HEK293 (cell line): ENCODE measurements at regions not wholly inside any gene's neighbourhood (a gene's known extent, or its start where the extent isn't known, plus 50 kb on each side); places are given as distances from the start of the nearest gene placed in this dataset.

ENCODE experiments used
- CTCF ChIA-PET: fragments of 350-600 bp; formaldehyde crosslinking; extraction: SDS; loops from one replicate; lab custom pipeline; 2021; ENCODE audit warnings: antibody characterized with exemption; lab: Yijun Ruan, JAX
- POLR2A ChIA-PET: fragments of 300-600 bp; formaldehyde crosslinking; extraction: SDS; loops from one replicate; lab custom pipeline; 2020; ENCODE audit warnings: antibody characterized with exemption, inconsistent platforms; lab: Yijun Ruan, JAX
- H3K27ac ChIP-seq: fragments of 200-500 bp; sonication (Bioruptor generic); 2 replicates; pipeline ENCODE4 v1.5.1; 2014; ENCODE audit warnings: low read depth, low read length, control low read depth, inconsistent platforms; ENCODE audit errors: extremely low read depth
- H3K36me3 ChIP-seq, 2 experiments: fragments of 200-500 bp in 1 of 2; sonication (Bioruptor generic) in 1 of 2; 1 replicate in 1 of 2; 2 replicates in 1 of 2; pipeline ENCODE4 v1.5.1; 2014 to 2017; ENCODE audit warnings: inconsistent platforms in 2 of 2, low read length in 2 of 2; ENCODE audit not compliant: control insufficient read depth in 2 of 2, insufficient read depth in 1 of 2
- H3K4me1 ChIP-seq: fragments of 200-500 bp; sonication (Bioruptor generic); 2 replicates; pipeline ENCODE4 v1.5.1; 2014; ENCODE audit warnings: mild to moderate bottlenecking, low read length, inconsistent platforms; ENCODE audit not compliant: control insufficient read depth, insufficient read depth
- H3K4me3 ChIP-seq: 2 replicates; pipeline ENCODE4 v1.5.1; 2011; ENCODE audit warnings: low read depth, mild to moderate bottlenecking, control low read depth, low read length, moderate library complexity
- H3K9me3 ChIP-seq: fragments of 200-500 bp; sonication (Bioruptor generic); 2 replicates; pipeline ENCODE4 v1.5.1; 2014; ENCODE audit warnings: low read depth, low read length, inconsistent platforms; ENCODE audit not compliant: control insufficient read depth, insufficient read depth
- KLF10 ChIP-seq: fragments of 450-650 bp; IDR thresholded peaks from 2 replicates; pipeline ENCODE4 v1.5.1; 2018; ENCODE audit warnings: missing biosample characterization, mild to moderate bottlenecking, missing genetic modification characterization
- ZBTB20 ChIP-seq: fragments of 450-650 bp; formaldehyde crosslinking; IDR thresholded peaks from 2 replicates; pipeline ENCODE4 v1.5.1; 2016; ENCODE audit warnings: missing biosample characterization, missing genetic modification characterization
- ZFP41 ChIP-seq: fragments of 450-650 bp; formaldehyde crosslinking; IDR thresholded peaks from 2 replicates; pipeline ENCODE4 v1.5.1; 2016; ENCODE audit warnings: missing biosample characterization, missing genetic modification characterization, borderline replicate concordance
- ZNF121 ChIP-seq: fragments of 450-650 bp; formaldehyde crosslinking; IDR thresholded peaks from 2 replicates; pipeline ENCODE4 v1.5.1; 2016; ENCODE audit warnings: missing biosample characterization, missing genetic modification characterization
- ZNF146 ChIP-seq: fragments of 450-650 bp; formaldehyde crosslinking; IDR thresholded peaks from 2 replicates; pipeline ENCODE4 v1.5.1; 2016; ENCODE audit warnings: missing biosample characterization, missing genetic modification characterization
- ZNF157 ChIP-seq: fragments of 450-650 bp; formaldehyde crosslinking; IDR thresholded peaks from 2 replicates; pipeline ENCODE4 v1.5.1; 2016; ENCODE audit warnings: missing biosample characterization, missing genetic modification characterization
- ZNF18 ChIP-seq: fragments of 450-650 bp; formaldehyde crosslinking; IDR thresholded peaks from 2 replicates; pipeline ENCODE4 v1.5.1; 2016; ENCODE audit warnings: missing biosample characterization, missing genetic modification characterization
- ZNF214 ChIP-seq: fragments of 450-650 bp; formaldehyde crosslinking; IDR thresholded peaks from 2 replicates; pipeline ENCODE4 v1.5.1; 2017; ENCODE audit warnings: missing biosample characterization, mild to moderate bottlenecking, missing genetic modification characterization, borderline replicate concordance
- ZNF280D ChIP-seq: fragments of 450-650 bp; formaldehyde crosslinking; IDR thresholded peaks from 2 replicates; pipeline ENCODE4 v1.5.1; 2016; ENCODE audit warnings: missing biosample characterization, missing genetic modification characterization
- ZNF404 ChIP-seq: fragments of 450-650 bp; formaldehyde crosslinking; IDR thresholded peaks from 2 replicates; pipeline ENCODE4 v1.5.1; 2017; ENCODE audit warnings: missing biosample characterization, missing genetic modification characterization
- ZNF423 ChIP-seq: fragments of 450-650 bp; formaldehyde crosslinking; IDR thresholded peaks from 2 replicates; pipeline ENCODE4 v1.5.1; 2016; ENCODE audit warnings: missing biosample characterization, missing genetic modification characterization
- ZNF645 ChIP-seq: fragments of 450-650 bp; formaldehyde crosslinking; IDR thresholded peaks from 2 replicates; pipeline ENCODE4; 2016; ENCODE audit warnings: missing biosample characterization, missing genetic modification characterization
- ZNF658 ChIP-seq: fragments of 450-650 bp; formaldehyde crosslinking; IDR thresholded peaks from 2 replicates; pipeline ENCODE4; 2016; ENCODE audit warnings: missing biosample characterization, missing genetic modification characterization
- ZSCAN16 ChIP-seq: fragments of 450-650 bp; formaldehyde crosslinking; IDR thresholded peaks from 2 replicates; pipeline ENCODE4 v1.5.1; 2016; ENCODE audit warnings: missing biosample characterization, missing genetic modification characterization
- TF ChIP-seq, protein P1 (sequence below): fragments of 450-650 bp; formaldehyde crosslinking; conservative IDR thresholded peaks from 2 replicates; pipeline ENCODE4 v1.5.1; 2016; ENCODE audit warnings: low read depth, missing biosample characterization, missing genetic modification characterization
- TF ChIP-seq, protein P2 (sequence below): fragments of 450-650 bp; formaldehyde crosslinking; IDR thresholded peaks from 2 replicates; pipeline ENCODE4 v1.5.1; 2016; ENCODE audit warnings: missing biosample characterization, missing genetic modification characterization, low read depth
- TF ChIP-seq, protein P3 (sequence below): fragments of 450-650 bp; formaldehyde crosslinking; IDR thresholded peaks from 2 replicates; pipeline ENCODE4 v1.5.1; 2017; ENCODE audit warnings: missing biosample characterization, mild to moderate bottlenecking, missing genetic modification characterization, moderate library complexity
- TF ChIP-seq, protein P4 (sequence below): fragments of 450-650 bp; formaldehyde crosslinking; IDR thresholded peaks from 2 replicates; pipeline ENCODE4 v1.5.1; 2016; ENCODE audit warnings: missing biosample characterization, missing genetic modification characterization, borderline replicate concordance

DNA sequence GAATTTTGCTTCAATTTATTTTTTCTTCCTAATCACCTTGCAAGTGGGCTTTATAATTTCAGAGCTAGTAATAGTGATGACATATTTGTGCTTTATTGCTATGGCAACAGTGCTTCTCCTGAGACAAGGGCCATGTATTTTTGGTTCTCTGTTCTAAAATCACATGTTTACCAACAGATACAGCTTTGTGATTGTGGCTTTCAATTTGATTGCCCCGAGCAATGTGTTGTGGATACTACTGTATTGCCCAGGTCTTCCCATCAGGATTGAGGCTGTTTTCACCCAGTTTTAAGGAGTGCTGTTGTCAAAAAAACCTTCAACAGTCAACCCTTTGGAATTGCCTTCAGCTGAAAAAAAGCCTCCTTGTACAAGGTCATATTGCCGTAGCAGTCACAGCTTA is 841.4 kb upstream of the VRK2 start (continued):
- TF ChIP-seq ZNF280D (tag by site-specific recombination), result no peak

- no peak overlapping the region for H3K4me3 ChIP-seq
- H3K4me1 ChIP-seq, result no peaks in the 10 kb centered on the region
- ChIA-PET CTCF (no interaction called here), POLR2A (no interaction called here)
- no peak for TF ChIP-seq ZNF645 (tag by site-specific recombination)
- no peak for TF ChIP-seq ZBTB20 (tag by site-specific recombination)
- TF ChIP-seq ZNF121, result no peak
- TF ChIP-seq ZNF423 (tag by site-specific recombination), result no peak
- TF ChIP-seq, protein P1, sequence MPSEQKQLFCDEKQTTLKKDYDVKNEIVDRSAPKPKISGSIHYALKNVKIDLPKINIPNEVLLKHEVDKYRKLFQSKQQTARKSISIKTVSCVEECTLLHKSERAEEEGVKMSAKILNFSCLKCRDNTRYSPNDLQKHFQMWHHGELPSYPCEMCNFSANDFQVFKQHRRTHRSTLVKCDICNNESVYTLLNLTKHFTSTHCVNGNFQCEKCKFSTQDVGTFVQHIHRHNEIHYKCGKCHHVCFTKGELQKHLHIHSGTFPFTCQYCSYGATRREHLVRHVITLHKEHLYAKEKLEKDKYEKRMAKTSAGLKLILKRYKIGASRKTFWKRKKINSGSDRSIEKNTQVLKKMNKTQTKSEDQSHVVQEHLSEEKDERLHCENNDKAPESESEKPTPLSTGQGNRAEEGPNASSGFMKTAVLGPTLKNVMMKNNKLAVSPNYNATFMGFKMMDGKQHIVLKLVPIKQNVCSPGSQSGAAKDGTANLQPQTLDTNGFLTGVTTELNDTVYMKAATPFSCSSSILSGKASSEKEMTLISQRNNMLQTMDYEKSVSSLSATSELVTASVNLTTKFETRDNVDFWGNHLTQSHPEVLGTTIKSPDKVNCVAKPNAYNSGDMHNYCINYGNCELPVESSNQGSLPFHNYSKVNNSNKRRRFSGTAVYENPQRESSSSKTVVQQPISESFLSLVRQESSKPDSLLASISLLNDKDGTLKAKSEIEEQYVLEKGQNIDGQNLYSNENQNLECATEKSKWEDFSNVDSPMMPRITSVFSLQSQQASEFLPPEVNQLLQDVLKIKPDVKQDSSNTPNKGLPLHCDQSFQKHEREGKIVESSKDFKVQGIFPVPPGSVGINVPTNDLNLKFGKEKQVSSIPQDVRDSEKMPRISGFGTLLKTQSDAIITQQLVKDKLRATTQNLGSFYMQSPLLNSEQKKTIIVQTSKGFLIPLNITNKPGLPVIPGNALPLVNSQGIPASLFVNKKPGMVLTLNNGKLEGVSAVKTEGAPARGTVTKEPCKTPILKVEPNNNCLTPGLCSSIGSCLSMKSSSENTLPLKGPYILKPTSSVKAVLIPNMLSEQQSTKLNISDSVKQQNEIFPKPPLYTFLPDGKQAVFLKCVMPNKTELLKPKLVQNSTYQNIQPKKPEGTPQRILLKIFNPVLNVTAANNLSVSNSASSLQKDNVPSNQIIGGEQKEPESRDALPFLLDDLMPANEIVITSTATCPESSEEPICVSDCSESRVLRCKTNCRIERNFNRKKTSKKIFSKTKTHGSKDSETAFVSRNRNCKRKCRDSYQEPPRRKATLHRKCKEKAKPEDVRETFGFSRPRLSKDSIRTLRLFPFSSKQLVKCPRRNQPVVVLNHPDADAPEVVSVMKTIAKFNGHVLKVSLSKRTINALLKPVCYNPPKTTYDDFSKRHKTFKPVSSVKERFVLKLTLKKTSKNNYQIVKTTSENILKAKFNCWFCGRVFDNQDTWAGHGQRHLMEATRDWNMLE (tag by site-specific recombination), result no peak
- no peak for TF ChIP-seq ZSCAN16
- TF ChIP-seq ZNF18 (tag by site-specific recombination), result no peak
- no peak for TF ChIP-seq ZFP41 (tag by site-specific recombination)
- TF ChIP-seq, protein P2, sequence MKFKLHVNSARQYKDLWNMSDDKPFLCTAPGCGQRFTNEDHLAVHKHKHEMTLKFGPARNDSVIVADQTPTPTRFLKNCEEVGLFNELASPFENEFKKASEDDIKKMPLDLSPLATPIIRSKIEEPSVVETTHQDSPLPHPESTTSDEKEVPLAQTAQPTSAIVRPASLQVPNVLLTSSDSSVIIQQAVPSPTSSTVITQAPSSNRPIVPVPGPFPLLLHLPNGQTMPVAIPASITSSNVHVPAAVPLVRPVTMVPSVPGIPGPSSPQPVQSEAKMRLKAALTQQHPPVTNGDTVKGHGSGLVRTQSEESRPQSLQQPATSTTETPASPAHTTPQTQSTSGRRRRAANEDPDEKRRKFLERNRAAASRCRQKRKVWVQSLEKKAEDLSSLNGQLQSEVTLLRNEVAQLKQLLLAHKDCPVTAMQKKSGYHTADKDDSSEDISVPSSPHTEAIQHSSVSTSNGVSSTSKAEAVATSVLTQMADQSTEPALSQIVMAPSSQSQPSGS (tag by site-specific recombination), result no peak
- no peak for TF ChIP-seq ZNF658 (tag by site-specific recombination)
- TF ChIP-seq ZNF214 (tag by site-specific recombination), result no peak
- TF ChIP-seq KLF10 (tag by site-specific recombination), result no peak
- TF ChIP-seq ZNF157 (tag by site-specific recombination), result no peak
- TF ChIP-seq, protein P3, sequence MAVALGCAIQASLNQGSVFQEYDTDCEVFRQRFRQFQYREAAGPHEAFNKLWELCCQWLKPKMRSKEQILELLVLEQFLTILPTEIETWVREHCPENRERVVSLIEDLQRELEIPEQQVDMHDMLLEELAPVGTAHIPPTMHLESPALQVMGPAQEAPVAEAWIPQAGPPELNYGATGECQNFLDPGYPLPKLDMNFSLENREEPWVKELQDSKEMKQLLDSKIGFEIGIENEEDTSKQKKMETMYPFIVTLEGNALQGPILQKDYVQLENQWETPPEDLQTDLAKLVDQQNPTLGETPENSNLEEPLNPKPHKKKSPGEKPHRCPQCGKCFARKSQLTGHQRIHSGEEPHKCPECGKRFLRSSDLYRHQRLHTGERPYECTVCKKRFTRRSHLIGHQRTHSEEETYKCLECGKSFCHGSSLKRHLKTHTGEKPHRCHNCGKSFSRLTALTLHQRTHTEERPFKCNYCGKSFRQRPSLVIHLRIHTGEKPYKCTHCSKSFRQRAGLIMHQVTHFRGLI, result no peak
- no peak for TF ChIP-seq ZNF146 (tag by site-specific recombination)
- TF ChIP-seq ZNF404, result no peak
- TF ChIP-seq, protein P4, sequence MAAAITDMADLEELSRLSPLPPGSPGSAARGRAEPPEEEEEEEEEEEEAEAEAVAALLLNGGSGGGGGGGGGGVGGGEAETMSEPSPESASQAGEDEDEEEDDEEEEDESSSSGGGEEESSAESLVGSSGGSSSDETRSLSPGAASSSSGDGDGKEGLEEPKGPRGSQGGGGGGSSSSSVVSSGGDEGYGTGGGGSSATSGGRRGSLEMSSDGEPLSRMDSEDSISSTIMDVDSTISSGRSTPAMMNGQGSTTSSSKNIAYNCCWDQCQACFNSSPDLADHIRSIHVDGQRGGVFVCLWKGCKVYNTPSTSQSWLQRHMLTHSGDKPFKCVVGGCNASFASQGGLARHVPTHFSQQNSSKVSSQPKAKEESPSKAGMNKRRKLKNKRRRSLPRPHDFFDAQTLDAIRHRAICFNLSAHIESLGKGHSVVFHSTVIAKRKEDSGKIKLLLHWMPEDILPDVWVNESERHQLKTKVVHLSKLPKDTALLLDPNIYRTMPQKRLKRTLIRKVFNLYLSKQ (tag by site-specific recombination), result no peak
- no peaks in the 10 kb centered on the region for H3K36me3 ChIP-seq
- no peaks in the 10 kb centered on the region for H3K9me3 ChIP-seq
- H3K27ac ChIP-seq, result no peak overlapping the region
These were observed 839.4 kb upstream of the VRK2 start for GRCh38 chr2:57207191-57207590.
